ENCODE measurements at regions not wholly inside any gene's neighbourhood (a gene's known extent, or its start where the extent isn't known, plus 50 kb on each side); places are given as distances from the start of the nearest gene placed in this dataset.

DNA sequence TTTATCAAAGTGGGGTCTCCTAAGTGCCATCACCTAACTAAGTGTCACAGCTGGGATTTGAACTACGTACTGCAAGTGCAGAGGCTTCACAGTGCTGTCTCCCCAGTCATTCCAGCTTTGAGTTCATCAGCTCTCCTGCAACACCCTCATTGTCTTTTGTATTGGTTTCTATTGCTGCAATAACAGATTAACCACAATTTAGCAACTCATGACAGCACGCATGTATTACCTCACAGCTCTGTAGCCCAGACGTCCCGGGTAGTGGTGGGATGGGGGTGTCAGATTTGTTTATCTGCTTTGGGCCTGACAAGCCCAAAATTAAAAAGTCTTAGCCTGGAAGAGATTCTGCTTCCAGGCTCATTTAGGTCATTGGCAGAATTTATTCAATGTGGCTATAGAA is 220.5 kb upstream of the LRRN1 start:
- no peak for TF ChIP-seq POLR2A (IDR thresholded peaks at IDR 0.05)
- no peak for TF ChIP-seq EP300 (IDR thresholded peaks at IDR 0.05)
- TF ChIP-seq POLR2AphosphoS5 (IDR thresholded peaks at IDR 0.05) = no peak
